ENCODE measurements at regions not wholly inside any gene's neighbourhood (a gene's known extent, or its start where the extent isn't known, plus 50 kb on each side); places are given as distances from the start of the nearest gene placed in this dataset.

- no peaks in the 10 kb centered on the region for H3K27me3 Mint-ChIP-seq (ENCODE audit: insufficient read depth)
- H3K9me3 Mint-ChIP-seq, result peaks cover 2% of the 10 kb centered on the region
- TF ChIP-seq CTCF (conservative IDR thresholded peaks at IDR 0.05), result no peak
- Histone ChIP-seq H3K4me1 (ENCODE audit: control insufficient read depth, insufficient read depth, low read length) (no peaks in the 10 kb centered on the region), H3K36me3 (ENCODE audit: control insufficient read depth, insufficient read depth, low read length) (no peaks in the 10 kb centered on the region), H3K27me3 (ENCODE audit: control insufficient read depth, insufficient read depth, low read length, poor library complexity, severe bottlenecking) (no peaks in the 10 kb centered on the region), H3K9me3 (ENCODE audit: control insufficient read depth, low read length) (no peaks in the 10 kb centered on the region), H3K27ac (ENCODE audit: low read depth, low read length) (no peak overlapping the region), H3K9ac (ENCODE audit: extremely low read depth, low read length, poor library complexity, severe bottlenecking) (no peak overlapping the region), H3K4me3 (ENCODE audit: low read length) (no peak overlapping the region)
- H3K4me3 Mint-ChIP-seq, result no peak overlapping the region
- no peaks in the 10 kb centered on the region for H3K36me3 Mint-ChIP-seq (ENCODE audit: low read depth)
- DNase-seq, result no peak
- H3K4me1 Mint-ChIP-seq, result no peaks in the 10 kb centered on the region
- WGBS, 2 experiments (ENCODE audit: insufficient coverage in 1 of 2, insufficient read length in 1 of 2), result 77 to 100% methylated on average over 1 to 5 of the region's 5 CpGs
- no peak overlapping the region for H3K27ac Mint-ChIP-seq
Observed at GRCh38 chr12:124694250-124694649, 126.8 kb upstream of the NCOR2 start.

GRCh38 chr12:124693111-124693723 lies 125.8 kb upstream of the NCOR2 start:
- no peak for TF ChIP-seq CTCF (conservative IDR thresholded peaks at IDR 0.05)
- H3K27me3 Mint-ChIP-seq (ENCODE audit: insufficient read depth), result no peaks in the 10 kb centered on the region
- Histone ChIP-seq H3K36me3 (ENCODE audit: control insufficient read depth, insufficient read depth, low read length) (no peaks in the 10 kb centered on the region), H3K9ac (ENCODE audit: extremely low read depth, low read length, poor library complexity, severe bottlenecking) (no peak overlapping the region), H3K4me1 (ENCODE audit: control insufficient read depth, insufficient read depth, low read length) (no peaks in the 10 kb centered on the region), H3K4me3 (ENCODE audit: low read length) (no peak overlapping the region), H3K27ac (ENCODE audit: low read depth, low read length) (no peak overlapping the region), H3K27me3 (ENCODE audit: control insufficient read depth, insufficient read depth, low read length, poor library complexity, severe bottlenecking) (no peaks in the 10 kb centered on the region), H3K9me3 (ENCODE audit: control insufficient read depth, low read length) (no peaks in the 10 kb centered on the region)
- WGBS, 2 experiments (ENCODE audit: insufficient coverage in 1 of 2, insufficient read length in 1 of 2), result 89 to 91% methylated on average over 17 of the region's 17 CpGs
- no peak overlapping the region for H3K27ac Mint-ChIP-seq
- no peak overlapping the region for H3K4me3 Mint-ChIP-seq
- peaks cover 2% of the 10 kb centered on the region for H3K9me3 Mint-ChIP-seq
- H3K36me3 Mint-ChIP-seq (ENCODE audit: low read depth), result no peaks in the 10 kb centered on the region
- peaks cover 1% of the 10 kb centered on the region for H3K4me1 Mint-ChIP-seq
- no peak for DNase-seq

- Histone ChIP-seq H3K27me3 (ENCODE audit: control insufficient read depth, insufficient read depth, low read length, poor library complexity, severe bottlenecking) (no peaks in the 10 kb centered on the region), H3K4me1 (ENCODE audit: control insufficient read depth, insufficient read depth, low read length) (no peaks in the 10 kb centered on the region), H3K36me3 (ENCODE audit: control insufficient read depth, insufficient read depth, low read length) (no peaks in the 10 kb centered on the region), H3K27ac (ENCODE audit: low read depth, low read length) (no peak overlapping the region), H3K9ac (ENCODE audit: extremely low read depth, low read length, poor library complexity, severe bottlenecking) (no peak overlapping the region), H3K9me3 (ENCODE audit: control insufficient read depth, low read length) (no peaks in the 10 kb centered on the region), H3K4me3 (ENCODE audit: low read length) (no peak overlapping the region)
- TF ChIP-seq CTCF (conservative IDR thresholded peaks at IDR 0.05), result no peak
- no peak for DNase-seq
- no peaks in the 10 kb centered on the region for H3K27me3 Mint-ChIP-seq (ENCODE audit: insufficient read depth)
- peaks cover 2% of the 10 kb centered on the region for H3K9me3 Mint-ChIP-seq
- H3K36me3 Mint-ChIP-seq (ENCODE audit: low read depth), result no peaks in the 10 kb centered on the region
- no peak overlapping the region for H3K4me3 Mint-ChIP-seq
- no peak overlapping the region for H3K27ac Mint-ChIP-seq
- H3K4me1 Mint-ChIP-seq, result peaks cover 1% of the 10 kb centered on the region
Observed at GRCh38 chr12:124692443-124692842, 125.0 kb upstream of the NCOR2 start.

Measured in endodermal cell (in vitro differentiated cells).